Hematopoietic multipotent progenitor cell treated with erythropoietin and hydrocortisone succinate and interleukin-3 and kit ligand, for 8 days (in vitro differentiated cells): ENCODE measurements at regions not wholly inside any gene's neighbourhood (a gene's known extent, or its start where the extent isn't known, plus 50 kb on each side); places are given as distances from the start of the nearest gene placed in this dataset.

Experiments
- DNase-seq: peaks from one replicate; pipeline ENCODE4 v3.0.0-alpha.2; 2015

- no peak for DNase-seq
These were observed 251.7 kb upstream of the HTR2A start for GRCh38 chr13:47148543-47148942.

- no peak for DNase-seq
These were observed 250.9 kb upstream of the HTR2A start for GRCh38 chr13:47147812-47148119.

- no peak for DNase-seq
These were observed 250.3 kb upstream of the HTR2A start for GRCh38 chr13:47146991-47147811.

GRCh38 chr13:47146136-47146535 lies 249.3 kb upstream of the HTR2A start:
- no peak for DNase-seq

- DNase-seq = no peak
These were observed 247.9 kb upstream of the HTR2A start for GRCh38 chr13:47144782-47145181.

GRCh38 chr13:47142105-47142504 lies 245.3 kb upstream of the HTR2A start:
- DNase-seq = no peak

- no peak for DNase-seq
These were observed 242.7 kb upstream of the HTR2A start for GRCh38 chr13:47139519-47139918.

GRCh38 chr13:47136504-47136941 lies 239.7 kb upstream of the HTR2A start:
- DNase-seq = no peak

GRCh38 chr13:47135800-47136503 lies 239.1 kb upstream of the HTR2A start:
- no peak for DNase-seq

GRCh38 chr13:47134939-47135489 lies 238.2 kb upstream of the HTR2A start:
- no peak for DNase-seq

- no peak for DNase-seq
These were observed 236.2 kb upstream of the HTR2A start for GRCh38 chr13:47133011-47133445.

GRCh38 chr13:47129461-47129860 lies 232.6 kb upstream of the HTR2A start:
- DNase-seq = no peak

GRCh38 chr13:47126432-47126831 lies 229.6 kb upstream of the HTR2A start:
- DNase-seq = no peak

GRCh38 chr13:47121092-47121763 lies 224.4 kb upstream of the HTR2A start:
- no peak for DNase-seq

GRCh38 chr13:47120282-47120681 lies 223.4 kb upstream of the HTR2A start:
- DNase-seq = no peak

- DNase-seq = no peak
These were observed 222.9 kb upstream of the HTR2A start for GRCh38 chr13:47119575-47120235.

GRCh38 chr13:47117268-47117667 lies 220.4 kb upstream of the HTR2A start:
- DNase-seq = no peak

- no peak for DNase-seq
These were observed 217.2 kb upstream of the HTR2A start for GRCh38 chr13:47114030-47114429.

GRCh38 chr13:47112903-47113299 lies 216.0 kb upstream of the HTR2A start:
- no peak for DNase-seq

- no peak for DNase-seq
These were observed 215.5 kb upstream of the HTR2A start for GRCh38 chr13:47112205-47112902.

- no peak for DNase-seq
These were observed 214.6 kb upstream of the HTR2A start for GRCh38 chr13:47111499-47111898.

- DNase-seq = no peak
These were observed 214.0 kb upstream of the HTR2A start for GRCh38 chr13:47110833-47111240.
